ENCODE measurements at regions not wholly inside any gene's neighbourhood (a gene's known extent, or its start where the extent isn't known, plus 50 kb on each side); places are given as distances from the start of the nearest gene placed in this dataset.

DNA sequence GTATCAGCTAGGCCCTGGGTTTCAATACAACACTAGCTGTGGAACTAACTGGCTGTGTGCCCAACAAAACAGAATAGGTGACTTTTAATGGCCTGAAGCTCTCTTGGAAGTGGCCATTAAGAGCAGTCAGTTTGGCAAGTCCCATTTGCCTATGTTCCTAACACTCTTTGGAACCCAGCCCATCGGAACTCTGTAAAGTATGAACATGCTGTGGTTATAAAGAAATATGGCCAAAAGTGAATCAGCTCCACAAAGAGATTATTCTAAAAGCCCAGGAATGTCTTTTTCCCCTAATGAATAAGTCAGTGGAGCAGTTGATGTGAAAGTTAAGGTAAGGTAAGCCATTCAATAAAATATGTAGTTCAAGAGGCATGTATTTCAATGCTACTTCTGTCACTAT, 223.7 kb upstream of the ADAMTS5 start:
- POLR2A ChIA-PET: no interaction called here
- no peaks in the 10 kb centered on the region for H3K36me3 Mint-ChIP-seq
- no peaks in the 10 kb centered on the region for H3K4me1 Mint-ChIP-seq
- H3K27ac Mint-ChIP-seq: no peak overlapping the region
- peaks cover 12% of the 10 kb centered on the region for H3K9me3 Mint-ChIP-seq
- TF ChIP-seq, protein P1, sequence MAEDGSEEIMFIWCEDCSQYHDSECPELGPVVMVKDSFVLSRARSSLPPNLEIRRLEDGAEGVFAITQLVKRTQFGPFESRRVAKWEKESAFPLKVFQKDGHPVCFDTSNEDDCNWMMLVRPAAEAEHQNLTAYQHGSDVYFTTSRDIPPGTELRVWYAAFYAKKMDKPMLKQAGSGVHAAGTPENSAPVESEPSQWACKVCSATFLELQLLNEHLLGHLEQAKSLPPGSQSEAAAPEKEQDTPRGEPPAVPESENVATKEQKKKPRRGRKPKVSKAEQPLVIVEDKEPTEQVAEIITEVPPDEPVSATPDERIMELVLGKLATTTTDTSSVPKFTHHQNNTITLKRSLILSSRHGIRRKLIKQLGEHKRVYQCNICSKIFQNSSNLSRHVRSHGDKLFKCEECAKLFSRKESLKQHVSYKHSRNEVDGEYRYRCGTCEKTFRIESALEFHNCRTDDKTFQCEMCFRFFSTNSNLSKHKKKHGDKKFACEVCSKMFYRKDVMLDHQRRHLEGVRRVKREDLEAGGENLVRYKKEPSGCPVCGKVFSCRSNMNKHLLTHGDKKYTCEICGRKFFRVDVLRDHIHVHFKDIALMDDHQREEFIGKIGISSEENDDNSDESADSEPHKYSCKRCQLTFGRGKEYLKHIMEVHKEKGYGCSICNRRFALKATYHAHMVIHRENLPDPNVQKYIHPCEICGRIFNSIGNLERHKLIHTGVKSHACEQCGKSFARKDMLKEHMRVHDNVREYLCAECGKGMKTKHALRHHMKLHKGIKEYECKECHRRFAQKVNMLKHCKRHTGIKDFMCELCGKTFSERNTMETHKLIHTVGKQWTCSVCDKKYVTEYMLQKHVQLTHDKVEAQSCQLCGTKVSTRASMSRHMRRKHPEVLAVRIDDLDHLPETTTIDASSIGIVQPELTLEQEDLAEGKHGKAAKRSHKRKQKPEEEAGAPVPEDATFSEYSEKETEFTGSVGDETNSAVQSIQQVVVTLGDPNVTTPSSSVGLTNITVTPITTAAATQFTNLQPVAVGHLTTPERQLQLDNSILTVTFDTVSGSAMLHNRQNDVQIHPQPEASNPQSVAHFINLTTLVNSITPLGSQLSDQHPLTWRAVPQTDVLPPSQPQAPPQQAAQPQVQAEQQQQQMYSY (CRISPR knock-in tag; IDR thresholded peaks at IDR 0.05): no peak
- TF ChIP-seq, protein P2, sequence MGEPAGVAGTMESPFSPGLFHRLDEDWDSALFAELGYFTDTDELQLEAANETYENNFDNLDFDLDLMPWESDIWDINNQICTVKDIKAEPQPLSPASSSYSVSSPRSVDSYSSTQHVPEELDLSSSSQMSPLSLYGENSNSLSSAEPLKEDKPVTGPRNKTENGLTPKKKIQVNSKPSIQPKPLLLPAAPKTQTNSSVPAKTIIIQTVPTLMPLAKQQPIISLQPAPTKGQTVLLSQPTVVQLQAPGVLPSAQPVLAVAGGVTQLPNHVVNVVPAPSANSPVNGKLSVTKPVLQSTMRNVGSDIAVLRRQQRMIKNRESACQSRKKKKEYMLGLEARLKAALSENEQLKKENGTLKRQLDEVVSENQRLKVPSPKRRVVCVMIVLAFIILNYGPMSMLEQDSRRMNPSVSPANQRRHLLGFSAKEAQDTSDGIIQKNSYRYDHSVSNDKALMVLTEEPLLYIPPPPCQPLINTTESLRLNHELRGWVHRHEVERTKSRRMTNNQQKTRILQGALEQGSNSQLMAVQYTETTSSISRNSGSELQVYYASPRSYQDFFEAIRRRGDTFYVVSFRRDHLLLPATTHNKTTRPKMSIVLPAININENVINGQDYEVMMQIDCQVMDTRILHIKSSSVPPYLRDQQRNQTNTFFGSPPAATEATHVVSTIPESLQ (CRISPR knock-in tag; IDR thresholded peaks at IDR 0.05): no peak
- no peak for TF ChIP-seq ZNF263 (CRISPR knock-in tag; IDR thresholded peaks at IDR 0.05; ENCODE audit: low read depth)
- TF ChIP-seq, protein P3, sequence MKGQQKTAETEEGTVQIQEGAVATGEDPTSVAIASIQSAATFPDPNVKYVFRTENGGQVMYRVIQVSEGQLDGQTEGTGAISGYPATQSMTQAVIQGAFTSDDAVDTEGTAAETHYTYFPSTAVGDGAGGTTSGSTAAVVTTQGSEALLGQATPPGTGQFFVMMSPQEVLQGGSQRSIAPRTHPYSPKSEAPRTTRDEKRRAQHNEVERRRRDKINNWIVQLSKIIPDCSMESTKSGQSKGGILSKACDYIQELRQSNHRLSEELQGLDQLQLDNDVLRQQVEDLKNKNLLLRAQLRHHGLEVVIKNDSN (CRISPR knock-in tag; IDR thresholded peaks at IDR 0.05): no peak
- TF ChIP-seq, protein P4, sequence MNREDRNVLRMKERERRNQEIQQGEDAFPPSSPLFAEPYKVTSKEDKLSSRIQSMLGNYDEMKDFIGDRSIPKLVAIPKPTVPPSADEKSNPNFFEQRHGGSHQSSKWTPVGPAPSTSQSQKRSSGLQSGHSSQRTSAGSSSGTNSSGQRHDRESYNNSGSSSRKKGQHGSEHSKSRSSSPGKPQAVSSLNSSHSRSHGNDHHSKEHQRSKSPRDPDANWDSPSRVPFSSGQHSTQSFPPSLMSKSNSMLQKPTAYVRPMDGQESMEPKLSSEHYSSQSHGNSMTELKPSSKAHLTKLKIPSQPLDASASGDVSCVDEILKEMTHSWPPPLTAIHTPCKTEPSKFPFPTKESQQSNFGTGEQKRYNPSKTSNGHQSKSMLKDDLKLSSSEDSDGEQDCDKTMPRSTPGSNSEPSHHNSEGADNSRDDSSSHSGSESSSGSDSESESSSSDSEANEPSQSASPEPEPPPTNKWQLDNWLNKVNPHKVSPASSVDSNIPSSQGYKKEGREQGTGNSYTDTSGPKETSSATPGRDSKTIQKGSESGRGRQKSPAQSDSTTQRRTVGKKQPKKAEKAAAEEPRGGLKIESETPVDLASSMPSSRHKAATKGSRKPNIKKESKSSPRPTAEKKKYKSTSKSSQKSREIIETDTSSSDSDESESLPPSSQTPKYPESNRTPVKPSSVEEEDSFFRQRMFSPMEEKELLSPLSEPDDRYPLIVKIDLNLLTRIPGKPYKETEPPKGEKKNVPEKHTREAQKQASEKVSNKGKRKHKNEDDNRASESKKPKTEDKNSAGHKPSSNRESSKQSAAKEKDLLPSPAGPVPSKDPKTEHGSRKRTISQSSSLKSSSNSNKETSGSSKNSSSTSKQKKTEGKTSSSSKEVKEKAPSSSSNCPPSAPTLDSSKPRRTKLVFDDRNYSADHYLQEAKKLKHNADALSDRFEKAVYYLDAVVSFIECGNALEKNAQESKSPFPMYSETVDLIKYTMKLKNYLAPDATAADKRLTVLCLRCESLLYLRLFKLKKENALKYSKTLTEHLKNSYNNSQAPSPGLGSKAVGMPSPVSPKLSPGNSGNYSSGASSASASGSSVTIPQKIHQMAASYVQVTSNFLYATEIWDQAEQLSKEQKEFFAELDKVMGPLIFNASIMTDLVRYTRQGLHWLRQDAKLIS (CRISPR knock-in tag; IDR thresholded peaks at IDR 0.05; ENCODE audit: borderline replicate concordance): no peak
- TF ChIP-seq, protein P5, sequence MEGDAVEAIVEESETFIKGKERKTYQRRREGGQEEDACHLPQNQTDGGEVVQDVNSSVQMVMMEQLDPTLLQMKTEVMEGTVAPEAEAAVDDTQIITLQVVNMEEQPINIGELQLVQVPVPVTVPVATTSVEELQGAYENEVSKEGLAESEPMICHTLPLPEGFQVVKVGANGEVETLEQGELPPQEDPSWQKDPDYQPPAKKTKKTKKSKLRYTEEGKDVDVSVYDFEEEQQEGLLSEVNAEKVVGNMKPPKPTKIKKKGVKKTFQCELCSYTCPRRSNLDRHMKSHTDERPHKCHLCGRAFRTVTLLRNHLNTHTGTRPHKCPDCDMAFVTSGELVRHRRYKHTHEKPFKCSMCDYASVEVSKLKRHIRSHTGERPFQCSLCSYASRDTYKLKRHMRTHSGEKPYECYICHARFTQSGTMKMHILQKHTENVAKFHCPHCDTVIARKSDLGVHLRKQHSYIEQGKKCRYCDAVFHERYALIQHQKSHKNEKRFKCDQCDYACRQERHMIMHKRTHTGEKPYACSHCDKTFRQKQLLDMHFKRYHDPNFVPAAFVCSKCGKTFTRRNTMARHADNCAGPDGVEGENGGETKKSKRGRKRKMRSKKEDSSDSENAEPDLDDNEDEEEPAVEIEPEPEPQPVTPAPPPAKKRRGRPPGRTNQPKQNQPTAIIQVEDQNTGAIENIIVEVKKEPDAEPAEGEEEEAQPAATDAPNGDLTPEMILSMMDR (IDR thresholded peaks at IDR 0.05): no peak
- no peaks in the 10 kb centered on the region for H3K27me3 Mint-ChIP-seq (ENCODE audit: low read depth)
- CTCF ChIA-PET: no interaction called here
- DNase-seq (ENCODE audit: low spot score): no peak
- ATAC-seq: no peak
- no peak overlapping the region for H3K4me3 Mint-ChIP-seq

DNA sequence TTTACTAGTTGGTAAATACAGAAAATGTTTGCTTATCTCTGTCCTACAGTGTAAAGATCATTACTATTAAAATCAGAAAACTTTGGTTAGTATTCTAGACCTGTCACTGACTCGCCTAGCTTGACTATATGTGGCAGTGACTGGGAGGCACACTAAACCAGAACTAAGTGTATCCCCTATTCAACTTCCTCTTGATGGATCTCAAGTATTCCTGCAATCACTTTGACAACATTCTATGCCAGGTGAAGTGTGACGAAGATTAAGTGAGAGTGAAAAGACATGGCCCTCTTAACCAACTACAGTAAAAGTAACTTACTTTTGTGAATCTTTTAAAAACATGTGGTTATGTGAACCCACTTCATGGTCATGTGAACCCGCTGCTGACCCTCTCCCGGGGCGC, 223.0 kb upstream of the ADAMTS5 start:
- Mint-ChIP-seq H3K9me3 (peaks cover 6% of the 10 kb centered on the region), H3K36me3 (no peaks in the 10 kb centered on the region), H3K4me3 (no peak overlapping the region), H3K4me1 (no peaks in the 10 kb centered on the region), H3K27me3 (ENCODE audit: low read depth) (no peaks in the 10 kb centered on the region), H3K27ac (no peak overlapping the region)
- ChIA-PET CTCF (no interaction called here), POLR2A (no interaction called here)
- DNase-seq (ENCODE audit: low spot score): no peak
- TF ChIP-seq, protein P4 (CRISPR knock-in tag; IDR thresholded peaks at IDR 0.05; ENCODE audit: borderline replicate concordance): no peak
- TF ChIP-seq FOXJ3 (CRISPR knock-in tag; IDR thresholded peaks at IDR 0.05; ENCODE audit: borderline replicate concordance) (no peak), ZBTB21 (CRISPR knock-in tag; IDR thresholded peaks at IDR 0.05; ENCODE audit: borderline replicate concordance) (no peak), TCF7 (CRISPR knock-in tag; IDR thresholded peaks at IDR 0.05; ENCODE audit: low read depth) (no peak)
- TF ChIP-seq, protein P6, sequence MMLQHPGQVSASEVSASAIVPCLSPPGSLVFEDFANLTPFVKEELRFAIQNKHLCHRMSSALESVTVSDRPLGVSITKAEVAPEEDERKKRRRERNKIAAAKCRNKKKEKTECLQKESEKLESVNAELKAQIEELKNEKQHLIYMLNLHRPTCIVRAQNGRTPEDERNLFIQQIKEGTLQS (CRISPR knock-in tag; conservative IDR thresholded peaks at IDR 0.05): no peak
- TF ChIP-seq, protein P5 (IDR thresholded peaks at IDR 0.05): no peak
- no peak for ATAC-seq
